ENCODE measurements at regions not wholly inside any gene's neighbourhood (a gene's known extent, or its start where the extent isn't known, plus 50 kb on each side); places are given as distances from the start of the nearest gene placed in this dataset.

DNA sequence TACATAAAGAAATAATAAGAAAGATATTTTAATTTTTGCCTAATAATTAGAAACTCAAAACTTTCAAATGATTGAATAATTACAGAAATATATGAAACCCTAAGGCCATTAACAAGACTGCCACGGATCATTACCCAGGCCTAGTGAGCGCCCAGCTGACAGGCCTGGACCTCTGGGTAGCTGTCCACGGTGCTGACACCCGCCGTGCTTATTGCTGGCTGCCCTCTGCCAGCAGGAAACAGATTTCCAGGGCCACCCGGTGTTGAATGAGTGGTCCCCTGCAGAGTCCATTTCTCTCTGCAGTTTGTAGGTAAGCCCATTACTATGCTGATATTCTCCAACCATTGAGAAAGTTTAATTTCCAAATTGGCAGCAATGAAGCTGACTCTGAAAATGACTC is 254.4 kb upstream of the GJB5 start:
- Histone ChIP-seq H3K27ac (replicated peaks) (no peak overlapping the region), H3K4me3 (replicated peaks; ENCODE audit: insufficient read depth, low read length) (no peak overlapping the region), H3K27me3 (ENCODE audit: insufficient read depth, poor library complexity, severe bottlenecking) (no peaks in the 10 kb centered on the region)
- DNase-seq (ENCODE audit: low read depth in 1 of 2, low spot score in 1 of 2): no peak
- TF ChIP-seq, protein P1, sequence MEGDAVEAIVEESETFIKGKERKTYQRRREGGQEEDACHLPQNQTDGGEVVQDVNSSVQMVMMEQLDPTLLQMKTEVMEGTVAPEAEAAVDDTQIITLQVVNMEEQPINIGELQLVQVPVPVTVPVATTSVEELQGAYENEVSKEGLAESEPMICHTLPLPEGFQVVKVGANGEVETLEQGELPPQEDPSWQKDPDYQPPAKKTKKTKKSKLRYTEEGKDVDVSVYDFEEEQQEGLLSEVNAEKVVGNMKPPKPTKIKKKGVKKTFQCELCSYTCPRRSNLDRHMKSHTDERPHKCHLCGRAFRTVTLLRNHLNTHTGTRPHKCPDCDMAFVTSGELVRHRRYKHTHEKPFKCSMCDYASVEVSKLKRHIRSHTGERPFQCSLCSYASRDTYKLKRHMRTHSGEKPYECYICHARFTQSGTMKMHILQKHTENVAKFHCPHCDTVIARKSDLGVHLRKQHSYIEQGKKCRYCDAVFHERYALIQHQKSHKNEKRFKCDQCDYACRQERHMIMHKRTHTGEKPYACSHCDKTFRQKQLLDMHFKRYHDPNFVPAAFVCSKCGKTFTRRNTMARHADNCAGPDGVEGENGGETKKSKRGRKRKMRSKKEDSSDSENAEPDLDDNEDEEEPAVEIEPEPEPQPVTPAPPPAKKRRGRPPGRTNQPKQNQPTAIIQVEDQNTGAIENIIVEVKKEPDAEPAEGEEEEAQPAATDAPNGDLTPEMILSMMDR (IDR thresholded peaks at IDR 0.05; ENCODE audit: insufficient read depth, low read length): no peak
- TF ChIP-seq, protein P2, sequence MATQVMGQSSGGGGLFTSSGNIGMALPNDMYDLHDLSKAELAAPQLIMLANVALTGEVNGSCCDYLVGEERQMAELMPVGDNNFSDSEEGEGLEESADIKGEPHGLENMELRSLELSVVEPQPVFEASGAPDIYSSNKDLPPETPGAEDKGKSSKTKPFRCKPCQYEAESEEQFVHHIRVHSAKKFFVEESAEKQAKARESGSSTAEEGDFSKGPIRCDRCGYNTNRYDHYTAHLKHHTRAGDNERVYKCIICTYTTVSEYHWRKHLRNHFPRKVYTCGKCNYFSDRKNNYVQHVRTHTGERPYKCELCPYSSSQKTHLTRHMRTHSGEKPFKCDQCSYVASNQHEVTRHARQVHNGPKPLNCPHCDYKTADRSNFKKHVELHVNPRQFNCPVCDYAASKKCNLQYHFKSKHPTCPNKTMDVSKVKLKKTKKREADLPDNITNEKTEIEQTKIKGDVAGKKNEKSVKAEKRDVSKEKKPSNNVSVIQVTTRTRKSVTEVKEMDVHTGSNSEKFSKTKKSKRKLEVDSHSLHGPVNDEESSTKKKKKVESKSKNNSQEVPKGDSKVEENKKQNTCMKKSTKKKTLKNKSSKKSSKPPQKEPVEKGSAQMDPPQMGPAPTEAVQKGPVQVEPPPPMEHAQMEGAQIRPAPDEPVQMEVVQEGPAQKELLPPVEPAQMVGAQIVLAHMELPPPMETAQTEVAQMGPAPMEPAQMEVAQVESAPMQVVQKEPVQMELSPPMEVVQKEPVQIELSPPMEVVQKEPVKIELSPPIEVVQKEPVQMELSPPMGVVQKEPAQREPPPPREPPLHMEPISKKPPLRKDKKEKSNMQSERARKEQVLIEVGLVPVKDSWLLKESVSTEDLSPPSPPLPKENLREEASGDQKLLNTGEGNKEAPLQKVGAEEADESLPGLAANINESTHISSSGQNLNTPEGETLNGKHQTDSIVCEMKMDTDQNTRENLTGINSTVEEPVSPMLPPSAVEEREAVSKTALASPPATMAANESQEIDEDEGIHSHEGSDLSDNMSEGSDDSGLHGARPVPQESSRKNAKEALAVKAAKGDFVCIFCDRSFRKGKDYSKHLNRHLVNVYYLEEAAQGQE (IDR thresholded peaks at IDR 0.05; ENCODE audit: insufficient replicate concordance, low read depth): peak; percentile 97

DNA sequence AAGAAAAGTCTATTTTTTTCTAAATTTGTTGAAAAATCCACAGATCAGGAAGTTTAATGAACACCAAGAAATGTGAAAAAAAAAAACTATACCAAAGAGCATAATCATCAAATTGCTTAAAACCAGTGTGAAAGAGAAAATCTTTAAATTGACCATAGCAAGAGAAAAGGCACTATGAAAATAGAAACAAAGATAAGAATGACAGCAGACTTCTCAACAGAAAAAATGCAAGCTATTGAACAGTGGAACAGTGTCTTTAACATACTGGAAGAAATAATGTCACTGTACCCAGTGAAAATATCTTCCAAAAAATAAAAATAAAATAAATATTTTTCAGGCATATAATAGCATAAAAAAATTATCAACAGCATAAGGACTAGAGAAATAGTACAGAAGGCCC is 243.0 kb upstream of the GJB5 start:
- TF ChIP-seq, protein P2 (IDR thresholded peaks at IDR 0.05; ENCODE audit: insufficient replicate concordance, low read depth): no peak
- TF ChIP-seq, protein P1 (IDR thresholded peaks at IDR 0.05; ENCODE audit: insufficient read depth, low read length): no peak
- TF ChIP-seq SPI1 (IDR thresholded peaks at IDR 0.05; ENCODE audit: borderline replicate concordance, low read depth) (no peak), POLR2AphosphoS5 (IDR thresholded peaks at IDR 0.05; ENCODE audit: low read depth) (no peak), GABPA (IDR thresholded peaks at IDR 0.05; ENCODE audit: low read depth) (no peak)
- no peak overlapping the region for H3K27ac ChIP-seq (replicated peaks)
- DNase-seq (ENCODE audit: low read depth in 1 of 2, low spot score in 1 of 2): no peak
- no peaks in the 10 kb centered on the region for H3K27me3 ChIP-seq (ENCODE audit: insufficient read depth, poor library complexity, severe bottlenecking)
- no peak overlapping the region for H3K4me3 ChIP-seq (replicated peaks; ENCODE audit: insufficient read depth, low read length)

DNA sequence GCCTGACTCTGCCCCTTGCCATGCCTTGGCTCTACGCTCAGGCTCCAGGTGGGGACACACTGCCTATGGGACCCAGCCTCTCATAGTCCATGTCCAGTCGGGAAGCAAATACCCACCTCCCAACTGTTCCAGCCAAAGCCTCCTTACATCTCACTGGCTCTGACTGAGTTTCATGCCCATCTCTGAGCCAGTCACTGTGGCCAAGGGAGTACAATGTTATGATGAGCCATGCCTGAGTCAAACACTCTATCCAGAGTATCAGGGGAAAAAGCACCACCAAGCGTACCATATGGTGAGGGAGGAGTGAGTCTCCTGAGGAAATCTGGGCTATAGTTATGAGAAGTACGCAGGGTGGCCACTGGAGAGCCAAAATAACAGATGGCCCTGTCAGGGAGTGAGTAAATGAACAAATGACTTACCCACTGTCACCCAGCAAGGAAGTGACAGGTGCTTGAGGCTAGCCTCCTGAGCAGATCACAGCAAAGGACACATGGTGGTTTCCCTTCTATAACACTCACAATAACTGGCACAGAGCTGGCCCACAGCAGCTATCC is 236.6 kb upstream of the GJB5 start:
- no peak overlapping the region for H3K4me3 ChIP-seq (replicated peaks; ENCODE audit: insufficient read depth, low read length)
- TF ChIP-seq SPI1 (IDR thresholded peaks at IDR 0.05; ENCODE audit: borderline replicate concordance, low read depth) (no peak), GABPA (IDR thresholded peaks at IDR 0.05; ENCODE audit: low read depth) (no peak), POLR2AphosphoS5 (IDR thresholded peaks at IDR 0.05; ENCODE audit: low read depth) (no peak)
- TF ChIP-seq, protein P1 (IDR thresholded peaks at IDR 0.05; ENCODE audit: insufficient read depth, low read length): no peak
- TF ChIP-seq, protein P2 (IDR thresholded peaks at IDR 0.05; ENCODE audit: insufficient replicate concordance, low read depth): no peak
- no peaks in the 10 kb centered on the region for H3K27me3 ChIP-seq (ENCODE audit: insufficient read depth, poor library complexity, severe bottlenecking)
- H3K27ac ChIP-seq (replicated peaks): no peak overlapping the region
- no peak for DNase-seq (ENCODE audit: low read depth in 1 of 2, low spot score in 1 of 2)

Measured in HL-60 (cell line).